Neural progenitor cell (in vitro differentiated cells): ENCODE measurements at regions not wholly inside any gene's neighbourhood (a gene's known extent, or its start where the extent isn't known, plus 50 kb on each side); places are given as distances from the start of the nearest gene placed in this dataset.
"Not testable (repeated sequence)": the region's sequence is repeated elsewhere in the genome, so short reads cannot be mapped to it uniquely, and the experiment has no call there.

ENCODE experiments used
- CTCF ChIP-seq: fragments of 200-600 bp; sonication (generic); IDR thresholded peaks from 2 replicates; pipeline ENCODE4 v1.5.1; 2017; ENCODE audit warnings: antibody characterized with exemption, mild to moderate bottlenecking
- EZH2 ChIP-seq: fragments of 200-600 bp; sonication (generic); IDR thresholded peaks from 2 replicates; pipeline ENCODE4 v1.6.1; 2017; ENCODE audit warnings: antibody characterized with exemption, mild to moderate bottlenecking, moderate library complexity
- EZH2phosphoT487 ChIP-seq: fragments of 200-600 bp; sonication (generic); IDR thresholded peaks from 2 replicates; pipeline ENCODE4 v1.6.1; 2017; ENCODE audit warnings: antibody characterized with exemption

- not testable (repeated sequence) for TF ChIP-seq CTCF, EZH2, EZH2phosphoT487
Observed at GRCh38 chr10:46728359-46728758, 149.4 kb downstream of the SYT15 start.
